Liver (tissue), 8 donors: ENCODE measurements at regions not wholly inside any gene's neighbourhood (a gene's known extent, or its start where the extent isn't known, plus 50 kb on each side); places are given as distances from the start of the nearest gene placed in this dataset.

ENCODE experiments used
- DNase-seq: peaks from one replicate; pipeline ENCODE4 v3.0.0-alpha.2; 2017; ENCODE audit warnings: low spot score
- H3K27ac ChIP-seq, 2 donors: one replicate each; pipeline ENCODE4 v1.7.0; 2013; ENCODE audit warnings: inconsistent platforms in 2 of 2, low read length in 2 of 2, control low read depth in 1 of 2, low read depth in 1 of 2, mild to moderate bottlenecking in 1 of 2
- H3K27me3 ChIP-seq, 4 donors: one replicate each; pipeline versions ENCODE4 v1.6.1 to v1.7.0; 2013; ENCODE audit warnings: low read length in 3 of 4, inconsistent platforms in 1 of 4, mild to moderate bottlenecking in 1 of 4, moderate library complexity in 1 of 4; ENCODE audit not compliant: control insufficient read depth in 4 of 4, insufficient read depth in 4 of 4
- H3K36me3 ChIP-seq, 4 donors: one replicate each; pipeline versions ENCODE4 v1.6.1 to v1.7.0; 2013; ENCODE audit warnings: low read length in 3 of 4, mild to moderate bottlenecking in 3 of 4, low read depth in 1 of 4, moderate library complexity in 1 of 4; ENCODE audit not compliant: control insufficient read depth in 4 of 4, insufficient read depth in 3 of 4
- H3K4me1 ChIP-seq, 4 donors: one replicate each; pipeline versions ENCODE4 v1.6.1 to v1.7.0; 2013; ENCODE audit warnings: low read length in 3 of 4, mild to moderate bottlenecking in 3 of 4, moderate library complexity in 1 of 4; ENCODE audit not compliant: control insufficient read depth in 4 of 4, insufficient read depth in 4 of 4
- H3K4me3 ChIP-seq, 3 donors: one replicate each; pipeline versions ENCODE4 v1.6.1 to v1.7.0; 2013; ENCODE audit warnings: low read length in 3 of 3, control low read depth in 1 of 3, low read depth in 1 of 3, mild to moderate bottlenecking in 1 of 3
- H3K9ac ChIP-seq, 2 donors: one replicate each; pipeline ENCODE4 v1.7.0; 2013; ENCODE audit warnings: low read length in 2 of 2, mild to moderate bottlenecking in 2 of 2, moderate library complexity in 2 of 2, control low read depth in 1 of 2, low read depth in 1 of 2
- H3K9me3 ChIP-seq, 4 donors: one replicate each; pipeline versions ENCODE4 v1.6.1 to v1.7.0; 2013; ENCODE audit warnings: low read length in 3 of 4; ENCODE audit not compliant: control insufficient read depth in 4 of 4
- ATF3 ChIP-seq: IDR thresholded peaks from 2 replicates; pipeline ENCODE4 v1.6.1; 2016; ENCODE audit warnings: antibody characterized with exemption
- CTCF ChIP-seq: fragments of 150-350 bp; IDR thresholded peaks from 2 replicates; pipeline ENCODE4 v1.5.1; 2017; ENCODE audit warnings: improper control_type of control experiment, low read depth, low read length; ENCODE audit not compliant: missing input control
- FOXA1 ChIP-seq: IDR thresholded peaks from 2 replicates; pipeline ENCODE4 v1.6.1; 2016; ENCODE audit warnings: antibody characterized with exemption
- FOXA2 ChIP-seq: IDR thresholded peaks from 2 replicates; pipeline ENCODE4 v1.6.1; 2016; ENCODE audit warnings: antibody characterized with exemption
- GABPA ChIP-seq, 2 donors: IDR thresholded peaks in 1 of 2; conservative IDR thresholded peaks in 1 of 2; 2 replicates each; pipeline ENCODE4 v1.6.1; 2016; ENCODE audit warnings: antibody characterized with exemption in 2 of 2, mild to moderate bottlenecking in 1 of 2, moderate library complexity in 1 of 2
- HNF4A ChIP-seq, 2 donors: conservative IDR thresholded peaks; 2 replicates each; pipeline ENCODE4 v1.6.1; 2016; ENCODE audit warnings: antibody characterized with exemption in 2 of 2, mild to moderate bottlenecking in 2 of 2
- HNF4G ChIP-seq: IDR thresholded peaks from 2 replicates; pipeline ENCODE4 v1.6.1; 2016; ENCODE audit warnings: antibody characterized with exemption
- JUND ChIP-seq, 2 donors: IDR thresholded peaks; 2 replicates each; pipeline ENCODE4 v1.6.1; 2016; ENCODE audit warnings: antibody characterized with exemption in 2 of 2
- MAX ChIP-seq: IDR thresholded peaks from 2 replicates; pipeline ENCODE4 v1.6.1; 2016; ENCODE audit warnings: antibody characterized with exemption
- NR2F2 ChIP-seq: IDR thresholded peaks from 2 replicates; pipeline ENCODE4 v1.6.1; 2016; ENCODE audit warnings: antibody characterized with exemption
- RAD21 ChIP-seq, 2 donors: IDR thresholded peaks; 2 replicates each; pipeline ENCODE4 v1.6.1; 2016; ENCODE audit warnings: antibody characterized with exemption in 2 of 2, mild to moderate bottlenecking in 2 of 2
- RXRA ChIP-seq, 2 donors: IDR thresholded peaks; 2 replicates each; pipeline ENCODE4 v1.6.1; 2017 to 2018; ENCODE audit warnings: antibody characterized with exemption in 2 of 2, mild to moderate bottlenecking in 1 of 2
- SP1 ChIP-seq: IDR thresholded peaks from 2 replicates; pipeline ENCODE4 v1.6.1; 2018; ENCODE audit warnings: antibody characterized with exemption, mild to moderate bottlenecking
- TAF1 ChIP-seq: conservative IDR thresholded peaks from 2 replicates; pipeline ENCODE4 v1.6.1; 2016; ENCODE audit warnings: antibody characterized with exemption, mild to moderate bottlenecking
- YY1 ChIP-seq: IDR thresholded peaks from 2 replicates; pipeline ENCODE4 v1.6.1; 2016; ENCODE audit warnings: antibody characterized with exemption, mild to moderate bottlenecking
- ZBTB33 ChIP-seq: IDR thresholded peaks from 2 replicates; pipeline ENCODE4 v1.6.1; 2016; ENCODE audit warnings: antibody characterized with exemption
- WGBS: extraction: QIAGEN DNeasy Blood & Tissue Kit; methylation state at CpG from one replicate; pipeline ENCODE4 v1.1.7; 2013; 5-methylcytosine and 5-hydroxymethylcytosine counted together
- donor health status: healthy.
- donor health status: healthy.
- donor health status: healthy.
- donor health status: healthy.
- donor health status: healthy.

- no peak overlapping the region for H3K9ac ChIP-seq
- 54% methylated on average over 16 of the region's 16 CpGs for WGBS
- TF ChIP-seq ATF3 (no peak), HNF4G (no peak), JUND (IDR thresholded peaks at IDR 0.05) (no peak), SP1 (no peak), NR2F2 (no peak), YY1 (no peak), TAF1 (no peak), FOXA1 (no peak)
- DNase-seq: no peak
- peaks cover 0 to 3% (median 0%) of the 10 kb centered on the region in 4 donors for H3K9me3 ChIP-seq
- H3K27me3 ChIP-seq: peaks cover 0 to 3% (median 0%) of the 10 kb centered on the region in 4 donors
- no peaks in the 10 kb centered on the region for H3K36me3 ChIP-seq
- H3K4me3 ChIP-seq: no peak overlapping the region
- H3K27ac ChIP-seq: no peak overlapping the region
- H3K4me1 ChIP-seq: no peaks in the 10 kb centered on the region
Measured at GRCh38 chr10:125415006-125415633, 254.8 kb upstream of the CTBP2 start.

GRCh38 chr10:125411724-125412123 is 251.4 kb upstream of the CTBP2 start:
- Histone ChIP-seq H3K9me3 (peaks cover 0 to 2% (median 0%) of the 10 kb centered on the region in 4 donors), H3K36me3 (no peaks in the 10 kb centered on the region), H3K4me1 (no peaks in the 10 kb centered on the region), H3K4me3 (no peak overlapping the region), H3K27ac (no peak overlapping the region), H3K27me3 (peaks cover 0 to 2% (median 2%) of the 10 kb centered on the region in 4 donors), H3K9ac (no peak overlapping the region)
- TF ChIP-seq FOXA2 (no peak), NR2F2 (no peak), RAD21 (IDR thresholded peaks at IDR 0.05) (no peak), GABPA (IDR thresholded peaks at IDR 0.05 in 1 of 2, conservative IDR thresholded peaks at IDR 0.05 in 1 of 2) (no peak), HNF4A (conservative IDR thresholded peaks at IDR 0.05) (no peak), JUND (IDR thresholded peaks at IDR 0.05) (no peak), CTCF (no peak), YY1 (no peak), SP1 (no peak)
- no peak for DNase-seq
- 61% methylated on average over 2 of the region's 2 CpGs for WGBS

- H3K27ac ChIP-seq: no peak overlapping the region
- no peak overlapping the region for H3K9ac ChIP-seq
- 65% methylated on average over 5 of the region's 5 CpGs for WGBS
- H3K4me3 ChIP-seq: no peak overlapping the region
- H3K9me3 ChIP-seq: peaks cover 0 to 5% (median 0%) of the 10 kb centered on the region in 4 donors
- DNase-seq: no peak
- H3K4me1 ChIP-seq: no peaks in the 10 kb centered on the region
- TF ChIP-seq RXRA (IDR thresholded peaks at IDR 0.05) (no peak), FOXA2 (no peak), CTCF (no peak), MAX (no peak), JUND (IDR thresholded peaks at IDR 0.05) (no peak), ZBTB33 (no peak), HNF4A (conservative IDR thresholded peaks at IDR 0.05) (no peak)
- peaks cover 0 to 2% (median 2%) of the 10 kb centered on the region in 4 donors for H3K27me3 ChIP-seq
- no peaks in the 10 kb centered on the region for H3K36me3 ChIP-seq
Measured at GRCh38 chr10:125409756-125410155, 249.4 kb upstream of the CTBP2 start.
